ENCODE measurements at regions not wholly inside any gene's neighbourhood (a gene's known extent, or its start where the extent isn't known, plus 50 kb on each side); places are given as distances from the start of the nearest gene placed in this dataset.

DNA sequence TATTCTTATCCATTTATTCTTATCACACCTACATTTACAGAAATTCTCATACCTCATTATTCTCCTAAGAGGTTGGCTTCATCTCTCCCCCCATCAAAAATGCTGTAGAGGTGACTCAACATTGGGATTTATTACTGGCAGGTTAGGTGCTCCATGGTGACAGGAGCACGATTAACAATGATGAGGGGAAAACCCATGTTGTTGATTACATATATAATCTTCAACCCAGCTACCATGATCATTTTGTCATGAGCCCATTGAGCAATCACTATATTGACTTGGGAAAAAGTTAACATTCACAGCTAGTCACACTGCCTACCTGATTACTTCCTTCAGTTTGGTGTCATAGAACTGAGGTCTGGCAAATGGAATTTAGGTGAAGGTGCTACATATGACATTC, 712.1 kb upstream of the CHRM3 start:
- Histone ChIP-seq H3K4me1 (ENCODE audit: control insufficient read depth in 2 of 2, insufficient read depth in 2 of 2, low read length in 2 of 2) (no peaks in the 10 kb centered on the region), H3K9ac (ENCODE audit: low read length) (no peak overlapping the region), H4K20me1 (ENCODE audit: control insufficient read depth, insufficient read depth, low read length, poor library complexity, severe bottlenecking) (no peaks in the 10 kb centered on the region), H3K36me3 (replicated peaks in 1 of 2; ENCODE audit: control extremely low read depth in 1 of 2, control insufficient read depth in 1 of 2, extremely low read depth in 1 of 2, insufficient read depth in 2 of 2, low read length in 1 of 2) (no peaks in the 10 kb centered on the region), H3K27ac (ENCODE audit: low read length in 2 of 2) (no peak overlapping the region), H3K4me2 (replicated peaks; ENCODE audit: low read depth, low read length, poor library complexity, severe bottlenecking) (no peak overlapping the region), H3K9me3 (ENCODE audit: control extremely low read depth in 1 of 3, control insufficient read depth in 2 of 3, insufficient read depth in 1 of 3, low read length in 2 of 3) (no peaks in the 10 kb centered on the region), H2AFZ (ENCODE audit: insufficient read depth, low read depth, low read length, poor library complexity, severe bottlenecking) (no peak overlapping the region), H3K79me2 (ENCODE audit: control insufficient read depth, insufficient read depth, low read length) (no peaks in the 10 kb centered on the region), H3K4me3 (ENCODE audit: control extremely low read depth in 1 of 5, extremely low read depth in 1 of 5, insufficient read depth in 1 of 5, low read depth in 2 of 5, low read length in 4 of 5) (no peak overlapping the region), H3K27me3 (replicated peaks in 1 of 4; ENCODE audit: control extremely low read depth in 1 of 4, control insufficient read depth in 3 of 4, insufficient read depth in 4 of 4, low read length in 3 of 4) (no peaks in the 10 kb centered on the region)
- CTCF ChIA-PET: no interaction called here
- no CpG with 5 or more reads among the region's 1 CpG for WGBS (ENCODE audit: insufficient coverage)
- H3K4me3 Mint-ChIP-seq: no peak overlapping the region
- ATAC-seq (ENCODE audit: low read depth) (no peak), DNase-seq (no peak)
- intact Hi-C loops (cut with micrococcal nuclease): no loop called here
- POLR2A ChIA-PET: no interaction called here
- TF ChIP-seq EZH2 (IDR thresholded peaks at IDR 0.05; ENCODE audit: borderline replicate concordance, insufficient read depth, low read depth, low read length, poor library complexity, severe bottlenecking): no peak
- H3K27me3 Mint-ChIP-seq: no peaks in the 10 kb centered on the region
- no peaks in the 10 kb centered on the region for H3K4me1 Mint-ChIP-seq
- H3K9me3 Mint-ChIP-seq (ENCODE audit: insufficient read depth): no peaks in the 10 kb centered on the region
- H3K27ac Mint-ChIP-seq: no peak overlapping the region

DNA sequence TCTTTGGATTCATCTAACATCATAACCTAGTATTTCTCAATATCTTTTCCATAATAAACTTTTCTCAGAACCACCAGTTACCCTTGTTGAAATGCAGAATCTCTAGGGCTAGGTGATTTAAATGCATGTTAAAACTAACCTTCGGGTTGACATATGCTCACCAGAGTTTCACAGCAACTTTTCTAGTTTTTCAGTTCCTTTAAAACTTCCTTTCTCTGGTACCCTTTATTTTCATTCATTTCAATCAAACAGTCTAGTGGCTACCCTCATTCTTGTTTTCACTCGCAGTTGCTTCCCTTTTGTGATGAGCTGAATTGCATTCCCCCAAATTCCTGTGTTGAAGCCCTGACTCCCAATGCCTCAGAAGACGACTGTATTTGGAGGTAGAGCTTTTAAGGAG, 712.8 kb upstream of the CHRM3 start:
- no peaks in the 10 kb centered on the region for H3K27me3 Mint-ChIP-seq
- Histone ChIP-seq H3K79me2 (ENCODE audit: control insufficient read depth, insufficient read depth, low read length) (no peaks in the 10 kb centered on the region), H3K27me3 (replicated peaks in 1 of 4; ENCODE audit: control extremely low read depth in 1 of 4, control insufficient read depth in 3 of 4, insufficient read depth in 4 of 4, low read length in 3 of 4) (no peaks in the 10 kb centered on the region), H3K9ac (ENCODE audit: low read length) (no peak overlapping the region), H3K9me3 (ENCODE audit: control extremely low read depth in 1 of 3, control insufficient read depth in 2 of 3, insufficient read depth in 1 of 3, low read length in 2 of 3) (no peaks in the 10 kb centered on the region), H3K27ac (ENCODE audit: low read length in 2 of 2) (no peak overlapping the region), H3K4me1 (ENCODE audit: control insufficient read depth in 2 of 2, insufficient read depth in 2 of 2, low read length in 2 of 2) (no peaks in the 10 kb centered on the region), H3K4me2 (replicated peaks; ENCODE audit: low read depth, low read length, poor library complexity, severe bottlenecking) (no peak overlapping the region), H3K4me3 (ENCODE audit: control extremely low read depth in 1 of 5, extremely low read depth in 1 of 5, insufficient read depth in 1 of 5, low read depth in 2 of 5, low read length in 4 of 5) (no peak overlapping the region), H4K20me1 (ENCODE audit: control insufficient read depth, insufficient read depth, low read length, poor library complexity, severe bottlenecking) (no peaks in the 10 kb centered on the region), H2AFZ (ENCODE audit: insufficient read depth, low read depth, low read length, poor library complexity, severe bottlenecking) (no peak overlapping the region), H3K36me3 (replicated peaks in 1 of 2; ENCODE audit: control extremely low read depth in 1 of 2, control insufficient read depth in 1 of 2, extremely low read depth in 1 of 2, insufficient read depth in 2 of 2, low read length in 1 of 2) (no peaks in the 10 kb centered on the region)
- ATAC-seq (ENCODE audit: low read depth) (no peak), DNase-seq (no peak)
- H3K27ac Mint-ChIP-seq: no peak overlapping the region
- no peak overlapping the region for H3K4me3 Mint-ChIP-seq
- CTCF ChIA-PET: no interaction called here
- intact Hi-C loops (cut with micrococcal nuclease): no loop called here
- WGBS (ENCODE audit: insufficient coverage): 100% methylated on average over 1 of the region's 3 CpGs
- no peaks in the 10 kb centered on the region for H3K9me3 Mint-ChIP-seq (ENCODE audit: insufficient read depth)
- TF ChIP-seq, protein P1, sequence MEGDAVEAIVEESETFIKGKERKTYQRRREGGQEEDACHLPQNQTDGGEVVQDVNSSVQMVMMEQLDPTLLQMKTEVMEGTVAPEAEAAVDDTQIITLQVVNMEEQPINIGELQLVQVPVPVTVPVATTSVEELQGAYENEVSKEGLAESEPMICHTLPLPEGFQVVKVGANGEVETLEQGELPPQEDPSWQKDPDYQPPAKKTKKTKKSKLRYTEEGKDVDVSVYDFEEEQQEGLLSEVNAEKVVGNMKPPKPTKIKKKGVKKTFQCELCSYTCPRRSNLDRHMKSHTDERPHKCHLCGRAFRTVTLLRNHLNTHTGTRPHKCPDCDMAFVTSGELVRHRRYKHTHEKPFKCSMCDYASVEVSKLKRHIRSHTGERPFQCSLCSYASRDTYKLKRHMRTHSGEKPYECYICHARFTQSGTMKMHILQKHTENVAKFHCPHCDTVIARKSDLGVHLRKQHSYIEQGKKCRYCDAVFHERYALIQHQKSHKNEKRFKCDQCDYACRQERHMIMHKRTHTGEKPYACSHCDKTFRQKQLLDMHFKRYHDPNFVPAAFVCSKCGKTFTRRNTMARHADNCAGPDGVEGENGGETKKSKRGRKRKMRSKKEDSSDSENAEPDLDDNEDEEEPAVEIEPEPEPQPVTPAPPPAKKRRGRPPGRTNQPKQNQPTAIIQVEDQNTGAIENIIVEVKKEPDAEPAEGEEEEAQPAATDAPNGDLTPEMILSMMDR (IDR thresholded peaks at IDR 0.05): no peak
- no peak for TF ChIP-seq EZH2 (IDR thresholded peaks at IDR 0.05; ENCODE audit: borderline replicate concordance, insufficient read depth, low read depth, low read length, poor library complexity, severe bottlenecking)
- POLR2A ChIA-PET: no interaction called here
- H3K4me1 Mint-ChIP-seq: no peaks in the 10 kb centered on the region

All from B cell (primary cell).